Pancreas (tissue), 10 donors: ENCODE measurements at regions not wholly inside any gene's neighbourhood (a gene's known extent, or its start where the extent isn't known, plus 50 kb on each side); places are given as distances from the start of the nearest gene placed in this dataset.
A peak's percentile ranks its signal among the peaks of the same experiment; 100 is the strongest.

Source experiments
- ATAC-seq, 4 donors: fragments of 200-7000 bp; cut with Tn5 transposase; one replicate each; pipeline versions ENCODE4 v1.8.0 to v1.9.1; 2020; ENCODE audit warnings: mild to moderate bottlenecking in 4 of 4, moderate library complexity in 4 of 4
- DNase-seq, 6 donors: peaks; one replicate each; pipeline ENCODE4 v3.0.0-alpha.2; 2020
- FAIRE-seq: peaks from 2 replicates; lab custom pipeline; 2012; peaks lifted over from hg19 to GRCh38; lab: Jason Lieb, UNC
- H3K27ac ChIP-seq, 4 donors: fragments of 200-600 bp; sonication (generic); 1 replicate in 3 of 4; 2 replicates in 1 of 4; pipeline versions ENCODE4 v1.5.0 to v1.8.0; 2020
- H3K27me3 ChIP-seq, 4 donors: fragments of 200-600 bp; one replicate each; pipeline ENCODE4 v1.8.0; 2021
- H3K36me3 ChIP-seq, 3 donors: fragments of 200-600 bp; sonication (generic) in 1 of 3; one replicate each; pipeline versions ENCODE4 v1.5.0 to v1.8.0; 2020 to 2021
- H3K4me1 ChIP-seq, 3 donors: fragments of 200-600 bp; one replicate each; pipeline ENCODE4 v1.8.0; 2021
- H3K4me3 ChIP-seq, 4 donors: fragments of 200-600 bp; sonication (generic) in 2 of 4; one replicate each; pipeline versions ENCODE4 v1.5.0 to v1.8.0; 2020 to 2021
- H3K9me3 ChIP-seq, 4 donors: fragments of 200-600 bp; one replicate each; pipeline ENCODE4 v1.8.0; 2021
- WGBS, 2 donors: extraction: QIAGEN DNeasy Blood & Tissue Kit; methylation state at CpG; one replicate each; pipeline ENCODE4 v1.1.7; 2013; 5-methylcytosine and 5-hydroxymethylcytosine counted together
- intact Hi-C, 3 donors: fragments of 100-400 bp; cut with DNase I; formaldehyde crosslinking; loops; one replicate each; pipeline versions ENCODE4 v1.11.1 to v1.14.2; 2022
- TF ChIP-seq, protein P1 (sequence below), 4 donors: fragments of 200-600 bp; sonication (generic) in 3 of 4; IDR thresholded peaks; one replicate each; pipeline versions ENCODE4 v1.5.0 to v1.8.0; 2021; ENCODE audit warnings: antibody characterized with exemption in 4 of 4
- donor health status: healthy with polysubstance abuse.
- donor health status: DM: no; HTN: no; CAD: no; lungs with moderate emphysema.
- donor health status: DM: no; HTN: no; CAD: no.
- donor health status: control.
- donor health status: control.
- donor health status: Bipolar disorder and iron deficiency.
- donor health status: DM: yes; HTN: yes; CAD: no.
- donor health status: DM: no; HTN: no; CAD: no.
- donor health status: DM: no; HTN: no; CAD: no.
- donor health status: DM: yes; HTN: yes; CAD: no.

GRCh38 chr2:107772353-107772752 lies 54.3 kb upstream of the RGPD4 start:
- H3K27ac ChIP-seq = no peak overlapping the region
- no peaks in the 10 kb centered on the region for H3K4me1 ChIP-seq
- intact Hi-C loops = no loop called here
- no peak overlapping the region for H3K4me3 ChIP-seq
- no peaks in the 10 kb centered on the region for H3K9me3 ChIP-seq
- FAIRE-seq (no peak), ATAC-seq (peak in 2 of 4 donors; percentile 42 to 45), DNase-seq (no peak)
- no peaks in the 10 kb centered on the region for H3K27me3 ChIP-seq
- TF ChIP-seq, protein P1, sequence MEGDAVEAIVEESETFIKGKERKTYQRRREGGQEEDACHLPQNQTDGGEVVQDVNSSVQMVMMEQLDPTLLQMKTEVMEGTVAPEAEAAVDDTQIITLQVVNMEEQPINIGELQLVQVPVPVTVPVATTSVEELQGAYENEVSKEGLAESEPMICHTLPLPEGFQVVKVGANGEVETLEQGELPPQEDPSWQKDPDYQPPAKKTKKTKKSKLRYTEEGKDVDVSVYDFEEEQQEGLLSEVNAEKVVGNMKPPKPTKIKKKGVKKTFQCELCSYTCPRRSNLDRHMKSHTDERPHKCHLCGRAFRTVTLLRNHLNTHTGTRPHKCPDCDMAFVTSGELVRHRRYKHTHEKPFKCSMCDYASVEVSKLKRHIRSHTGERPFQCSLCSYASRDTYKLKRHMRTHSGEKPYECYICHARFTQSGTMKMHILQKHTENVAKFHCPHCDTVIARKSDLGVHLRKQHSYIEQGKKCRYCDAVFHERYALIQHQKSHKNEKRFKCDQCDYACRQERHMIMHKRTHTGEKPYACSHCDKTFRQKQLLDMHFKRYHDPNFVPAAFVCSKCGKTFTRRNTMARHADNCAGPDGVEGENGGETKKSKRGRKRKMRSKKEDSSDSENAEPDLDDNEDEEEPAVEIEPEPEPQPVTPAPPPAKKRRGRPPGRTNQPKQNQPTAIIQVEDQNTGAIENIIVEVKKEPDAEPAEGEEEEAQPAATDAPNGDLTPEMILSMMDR (IDR thresholded peaks at IDR 0.05) = no peak
- no peaks in the 10 kb centered on the region for H3K36me3 ChIP-seq
- WGBS, 2 donors = 38 to 40% methylated on average over 5 of the region's 5 CpGs

- no peak overlapping the region for H3K4me3 ChIP-seq
- H3K27ac ChIP-seq = no peak overlapping the region
- WGBS, 2 donors = 58 to 59% methylated on average over 5 of the region's 5 CpGs
- intact Hi-C loops = no loop called here
- DNase-seq (no peak), ATAC-seq (no peak), FAIRE-seq (no peak)
- no peaks in the 10 kb centered on the region for H3K36me3 ChIP-seq
- no peaks in the 10 kb centered on the region for H3K9me3 ChIP-seq
- H3K27me3 ChIP-seq = no peaks in the 10 kb centered on the region
- no peaks in the 10 kb centered on the region for H3K4me1 ChIP-seq
- TF ChIP-seq, protein P1 (IDR thresholded peaks at IDR 0.05) = no peak
Observed at GRCh38 chr2:107775211-107775610, 51.5 kb upstream of the RGPD4 start.

- Histone ChIP-seq H3K4me1 (no peaks in the 10 kb centered on the region), H3K36me3 (no peaks in the 10 kb centered on the region), H3K9me3 (no peaks in the 10 kb centered on the region), H3K27me3 (no peaks in the 10 kb centered on the region), H3K27ac (no peak overlapping the region), H3K4me3 (no peak overlapping the region)
- no peak for ATAC-seq
- WGBS, 2 donors = 16 to 23% methylated on average over 1 of the region's 1 CpG
- intact Hi-C loops = no loop called here
- FAIRE-seq = no peak
- no peak for DNase-seq
- TF ChIP-seq, protein P1 (IDR thresholded peaks at IDR 0.05) = no peak
Observed at GRCh38 chr2:107775791-107776190, 50.9 kb upstream of the RGPD4 start.

DNA sequence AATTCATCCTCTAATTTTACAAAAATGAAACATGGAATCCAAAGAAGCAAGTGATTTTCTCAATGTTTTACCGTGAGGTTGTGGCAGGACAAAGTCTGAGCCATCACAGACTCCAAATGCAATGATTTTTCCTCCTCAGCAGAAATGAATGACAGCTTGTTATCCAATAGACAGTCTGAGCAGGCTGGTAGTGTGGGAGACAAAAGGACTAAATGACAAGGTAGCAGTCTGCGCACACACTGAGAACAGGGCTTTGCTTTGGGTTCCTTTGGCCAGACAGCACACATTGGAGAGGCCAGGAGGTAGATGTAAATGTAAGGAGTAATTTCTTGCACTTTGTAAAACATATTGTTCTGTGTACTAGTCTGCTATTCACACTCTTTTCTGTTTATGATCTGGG lies 50.3 kb upstream of the RGPD4 start:
- WGBS, 2 donors = 77 to 94% methylated on average over 2 of the region's 2 CpGs
- ATAC-seq = no peak
- no peak for FAIRE-seq
- Histone ChIP-seq H3K9me3 (no peaks in the 10 kb centered on the region), H3K4me3 (no peak overlapping the region), H3K27me3 (no peaks in the 10 kb centered on the region), H3K4me1 (no peaks in the 10 kb centered on the region), H3K27ac (no peak overlapping the region), H3K36me3 (no peaks in the 10 kb centered on the region)
- TF ChIP-seq, protein P1 (IDR thresholded peaks at IDR 0.05) = no peak
- intact Hi-C loops = no loop called here
- no peak for DNase-seq
